Choroid plexus epithelial cell (primary cell): ENCODE measurements at regions not wholly inside any gene's neighbourhood (a gene's known extent, or its start where the extent isn't known, plus 50 kb on each side); places are given as distances from the start of the nearest gene placed in this dataset.

Experiments used
- DNase-seq: peaks from one replicate; pipeline ENCODE4 v3.0.0-alpha.2; 2010; ENCODE audit warnings: low read depth
- H3K4me3 ChIP-seq: 2 replicates; pipeline ENCODE4 v1.5.1; 2011; ENCODE audit warnings: low read depth, mild to moderate bottlenecking, control low read depth, low read length, moderate library complexity
- TF ChIP-seq, protein P1 (sequence below): conservative IDR thresholded peaks from 2 replicates; pipeline ENCODE4 v1.5.1; 2011; ENCODE audit warnings: low read depth, mild to moderate bottlenecking, control low read depth, inconsistent platforms, low read length, moderate library complexity

DNA sequence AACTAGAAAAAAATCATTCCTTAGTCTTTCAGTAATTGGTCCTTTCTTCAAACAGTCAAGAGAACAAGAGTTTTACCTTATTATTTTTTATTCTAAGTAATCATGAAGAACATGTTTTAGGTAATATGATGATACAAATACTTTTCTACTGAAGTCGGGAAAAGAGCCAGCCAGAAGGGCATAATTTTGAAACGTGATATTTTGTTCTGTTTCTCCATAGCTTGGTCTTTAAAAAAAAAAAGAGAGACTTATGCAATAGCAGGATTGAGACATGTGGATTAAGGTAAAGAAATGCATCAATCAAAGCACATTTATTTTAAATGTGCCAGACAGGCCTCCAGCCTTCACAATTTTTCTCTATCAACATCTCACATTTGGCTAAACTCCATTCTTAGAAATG lies 1016.8 kb downstream of the CNTNAP5 start:
- H3K4me3 ChIP-seq = no peak overlapping the region
- TF ChIP-seq, protein P1, sequence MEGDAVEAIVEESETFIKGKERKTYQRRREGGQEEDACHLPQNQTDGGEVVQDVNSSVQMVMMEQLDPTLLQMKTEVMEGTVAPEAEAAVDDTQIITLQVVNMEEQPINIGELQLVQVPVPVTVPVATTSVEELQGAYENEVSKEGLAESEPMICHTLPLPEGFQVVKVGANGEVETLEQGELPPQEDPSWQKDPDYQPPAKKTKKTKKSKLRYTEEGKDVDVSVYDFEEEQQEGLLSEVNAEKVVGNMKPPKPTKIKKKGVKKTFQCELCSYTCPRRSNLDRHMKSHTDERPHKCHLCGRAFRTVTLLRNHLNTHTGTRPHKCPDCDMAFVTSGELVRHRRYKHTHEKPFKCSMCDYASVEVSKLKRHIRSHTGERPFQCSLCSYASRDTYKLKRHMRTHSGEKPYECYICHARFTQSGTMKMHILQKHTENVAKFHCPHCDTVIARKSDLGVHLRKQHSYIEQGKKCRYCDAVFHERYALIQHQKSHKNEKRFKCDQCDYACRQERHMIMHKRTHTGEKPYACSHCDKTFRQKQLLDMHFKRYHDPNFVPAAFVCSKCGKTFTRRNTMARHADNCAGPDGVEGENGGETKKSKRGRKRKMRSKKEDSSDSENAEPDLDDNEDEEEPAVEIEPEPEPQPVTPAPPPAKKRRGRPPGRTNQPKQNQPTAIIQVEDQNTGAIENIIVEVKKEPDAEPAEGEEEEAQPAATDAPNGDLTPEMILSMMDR = no peak
- DNase-seq = no peak

DNA sequence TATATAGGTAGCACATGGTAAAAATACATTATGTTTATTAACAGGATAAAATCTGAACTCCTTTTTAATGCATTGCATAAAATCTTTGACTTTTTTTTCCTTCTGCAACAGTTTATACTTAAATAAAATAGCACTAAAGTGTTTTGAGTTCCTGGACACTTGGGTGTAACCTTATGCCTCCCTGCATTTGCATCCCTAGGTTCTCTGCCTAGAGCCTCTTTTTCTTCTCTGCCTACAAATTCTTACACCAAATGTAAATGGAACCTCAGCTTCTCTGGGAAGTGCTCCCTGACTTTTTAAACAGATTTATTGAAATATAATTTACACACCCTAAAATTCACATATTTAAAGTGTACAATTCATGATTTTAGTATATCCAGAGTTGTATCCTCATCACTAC lies 1017.6 kb downstream of the CNTNAP5 start:
- no peak overlapping the region for H3K4me3 ChIP-seq
- DNase-seq = no peak
- TF ChIP-seq, protein P1 = no peak

DNA sequence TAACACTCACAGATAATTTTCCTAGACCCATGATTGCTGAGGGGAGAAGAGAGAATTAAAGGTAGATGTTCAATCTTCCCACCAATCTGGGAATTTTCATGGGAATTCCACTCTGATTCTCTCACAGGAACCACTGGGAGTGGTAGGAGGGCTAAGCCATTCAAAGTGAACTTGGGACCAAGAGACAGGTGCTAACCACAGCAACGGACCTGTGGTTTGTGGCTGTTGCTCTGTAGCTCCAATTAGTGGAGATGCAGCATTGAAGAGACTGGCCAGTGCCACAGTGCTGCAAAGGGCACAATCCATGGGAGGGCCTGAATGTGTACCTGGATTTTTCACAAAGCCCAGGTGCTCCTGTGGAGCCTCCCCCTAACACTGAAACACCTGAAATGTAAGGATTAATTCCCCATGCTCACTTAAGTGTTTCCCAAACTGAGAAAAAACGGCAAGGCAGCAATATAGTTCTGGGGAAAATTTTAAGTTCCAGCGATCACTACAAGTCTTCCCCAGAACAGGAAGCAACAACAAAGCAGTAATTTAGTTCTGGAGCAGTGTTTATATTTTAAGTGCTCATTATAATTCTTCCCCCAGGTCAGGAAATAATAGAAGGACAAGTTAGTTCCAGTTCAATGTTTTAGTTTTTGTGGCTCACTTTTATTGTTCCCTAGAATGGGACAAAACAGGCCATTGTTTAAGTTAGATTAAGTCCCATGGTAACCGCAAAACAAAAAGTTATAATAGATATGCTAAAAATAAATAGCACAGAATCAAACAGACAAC lies 1045.8 kb downstream of the CNTNAP5 start:
- TF ChIP-seq, protein P1 = no peak
- no peak overlapping the region for H3K4me3 ChIP-seq
- no peak for DNase-seq

DNA sequence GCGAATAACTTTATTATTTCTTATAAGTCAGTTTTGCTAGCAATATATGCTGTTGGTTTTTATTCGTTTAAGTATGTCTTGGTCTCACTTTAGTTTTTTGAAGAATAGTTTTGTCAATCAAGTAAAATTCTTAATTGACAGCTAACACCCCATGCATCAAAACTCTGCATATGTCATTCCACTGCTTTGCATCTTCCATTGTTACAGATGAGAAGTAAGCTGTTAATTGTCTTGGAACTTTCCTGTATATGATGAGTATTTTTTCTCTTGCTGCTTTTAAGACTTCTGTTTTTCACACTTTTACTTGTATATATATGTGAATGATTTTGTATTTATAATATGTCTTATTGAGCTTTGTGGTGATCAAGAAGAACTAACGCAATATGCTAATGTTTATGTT lies 1048.4 kb downstream of the CNTNAP5 start:
- TF ChIP-seq, protein P1 = no peak
- H3K4me3 ChIP-seq = no peak overlapping the region
- no peak for DNase-seq

DNA sequence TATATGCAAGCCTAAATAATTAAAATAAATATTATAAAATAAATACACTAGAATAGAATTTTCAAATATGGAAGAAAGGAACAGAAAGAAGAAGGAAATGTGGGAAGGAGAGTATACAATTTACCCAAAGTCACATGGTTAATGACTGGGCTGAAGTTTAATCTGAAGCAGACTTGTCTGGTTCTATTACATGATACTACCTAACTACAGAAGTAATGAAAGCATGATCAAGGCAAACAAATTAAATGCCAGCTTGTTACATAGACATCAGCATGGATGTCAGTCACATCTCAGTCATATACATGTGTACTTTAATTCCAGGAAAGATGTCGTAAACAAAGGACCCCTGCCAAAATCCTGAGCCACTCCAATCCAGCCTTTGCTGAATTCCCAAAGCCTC lies 1060.8 kb downstream of the CNTNAP5 start:
- TF ChIP-seq, protein P1 = no peak
- no peak for DNase-seq
- no peak overlapping the region for H3K4me3 ChIP-seq

DNA sequence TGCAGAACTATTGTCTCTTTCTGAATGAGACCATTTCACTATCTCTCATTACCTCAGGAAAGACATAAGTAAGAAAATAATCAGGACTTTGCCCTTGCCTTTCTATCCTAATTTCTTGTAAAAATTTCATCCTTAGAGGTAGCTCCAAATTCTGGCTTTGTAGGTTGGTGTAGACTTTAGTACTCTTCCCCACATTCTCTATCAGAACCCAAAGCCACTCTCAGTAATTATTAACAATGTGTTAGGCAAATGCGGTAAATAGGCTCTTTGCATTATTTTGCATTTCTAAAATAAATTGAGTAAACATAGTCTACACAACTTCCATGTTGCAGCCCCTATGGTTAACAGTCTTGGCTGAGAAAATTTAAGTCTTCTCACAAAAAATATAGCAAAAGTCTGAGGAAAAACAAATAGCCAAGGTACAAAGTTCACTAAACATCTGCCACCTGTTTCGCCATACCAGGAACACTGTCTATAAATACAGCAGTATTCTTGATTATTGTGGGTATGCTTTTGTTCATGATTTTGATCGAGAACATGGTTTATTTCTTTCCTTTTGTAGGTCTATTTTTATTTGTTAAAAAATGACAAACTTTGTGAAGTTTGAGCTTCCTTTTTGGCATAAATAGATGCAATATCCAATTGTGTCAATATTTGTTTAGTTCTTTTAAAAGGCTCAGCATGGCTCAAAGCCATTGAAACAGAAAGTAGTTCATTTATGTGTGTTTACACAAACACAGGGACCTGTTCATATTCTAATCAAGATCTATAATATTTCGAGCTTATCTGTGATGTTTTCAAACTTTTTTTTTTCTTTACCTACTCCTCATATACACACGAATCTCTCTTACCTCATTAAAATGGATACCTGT lies 1061.5 kb downstream of the CNTNAP5 start:
- DNase-seq = no peak
- no peak overlapping the region for H3K4me3 ChIP-seq
- TF ChIP-seq, protein P1 = no peak
